ENCODE measurements at regions not wholly inside any gene's neighbourhood (a gene's known extent, or its start where the extent isn't known, plus 50 kb on each side); places are given as distances from the start of the nearest gene placed in this dataset.

DNA sequence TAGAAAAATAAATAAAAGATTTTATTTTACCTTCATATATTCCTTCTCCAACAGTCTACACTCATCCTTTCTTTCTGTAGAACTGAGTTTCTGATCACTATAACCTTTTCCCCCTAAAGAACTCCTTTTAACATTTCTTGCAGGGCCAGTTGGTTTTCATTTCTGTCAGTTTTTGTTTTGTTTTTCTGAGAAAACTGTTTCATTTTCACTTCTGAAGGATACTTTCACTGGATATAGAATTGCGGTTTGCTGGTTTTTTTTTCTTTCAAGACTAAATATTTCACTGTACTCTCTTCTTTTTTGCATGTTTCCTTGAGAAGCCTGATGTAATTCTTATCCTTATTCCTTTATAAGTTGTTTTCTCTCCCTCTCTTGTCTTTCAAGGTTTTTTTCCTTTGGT, 90.4 kb upstream of the EOLA2 start:
- H3K36me3 ChIP-seq (ENCODE audit: control insufficient read depth in 3 of 3, insufficient read depth in 2 of 3, low read depth in 1 of 3, low read length in 3 of 3) = no peaks in the 10 kb centered on the region
- no peak overlapping the region for H3K4me3 ChIP-seq (ENCODE audit: low read depth in 1 of 3, low read length in 3 of 3)
- 28 to 40% (median 30%) methylated on average over 1 of the region's 1 CpG for WGBS, 3 donors
- no peak for FAIRE-seq
- DNase-seq = no peak
- no peaks in the 10 kb centered on the region for H3K27me3 ChIP-seq (ENCODE audit: control insufficient read depth in 3 of 3, insufficient read depth in 3 of 3, low read length in 3 of 3)
- no peak overlapping the region for H3K27ac ChIP-seq (ENCODE audit: low read depth in 1 of 3, low read length in 2 of 3)
- no peaks in the 10 kb centered on the region for H3K9me3 ChIP-seq (ENCODE audit: control insufficient read depth in 2 of 2, insufficient read depth in 1 of 2, low read depth in 1 of 2, low read length in 1 of 2)
- no peaks in the 10 kb centered on the region for H3K4me1 ChIP-seq (ENCODE audit: control insufficient read depth in 3 of 3, insufficient read depth in 2 of 3, low read depth in 1 of 3, low read length in 2 of 3)

DNA sequence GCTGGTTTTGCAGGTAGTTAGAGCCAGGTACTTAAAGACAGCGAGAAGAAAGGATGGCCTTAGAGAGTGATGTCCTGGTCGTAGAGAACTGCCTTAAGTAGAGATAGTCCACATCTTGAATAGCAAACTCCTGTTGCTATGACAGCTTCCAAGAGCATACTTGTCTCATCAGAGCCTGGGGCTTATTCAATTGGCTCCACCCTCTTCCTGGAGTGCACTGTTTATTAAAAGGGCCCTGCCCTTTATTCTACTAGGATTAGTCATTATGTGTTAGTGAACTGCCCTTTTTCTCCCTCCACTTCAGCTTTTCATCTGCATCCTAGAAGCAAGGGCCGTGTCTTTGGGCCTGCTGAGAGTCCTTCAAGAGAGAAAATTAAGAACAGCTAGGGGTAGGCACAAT, 94.5 kb upstream of the EOLA2 start:
- Histone ChIP-seq H3K27ac (ENCODE audit: low read depth in 1 of 3, low read length in 2 of 3) (no peak overlapping the region), H3K4me1 (ENCODE audit: control insufficient read depth in 3 of 3, insufficient read depth in 2 of 3, low read depth in 1 of 3, low read length in 2 of 3) (no peaks in the 10 kb centered on the region), H3K4me3 (ENCODE audit: low read depth in 1 of 3, low read length in 3 of 3) (no peak overlapping the region), H3K36me3 (ENCODE audit: control insufficient read depth in 3 of 3, insufficient read depth in 2 of 3, low read depth in 1 of 3, low read length in 3 of 3) (no peaks in the 10 kb centered on the region), H3K9me3 (ENCODE audit: control insufficient read depth in 2 of 2, insufficient read depth in 1 of 2, low read depth in 1 of 2, low read length in 1 of 2) (no peaks in the 10 kb centered on the region), H3K27me3 (ENCODE audit: control insufficient read depth in 3 of 3, insufficient read depth in 3 of 3, low read length in 3 of 3) (no peaks in the 10 kb centered on the region)
- peak; percentile 31 to 55 for DNase-seq
- FAIRE-seq = no peak
- WGBS, 3 donors = 37 to 54% (median 46%) methylated on average over 3 of the region's 3 CpGs

DNA sequence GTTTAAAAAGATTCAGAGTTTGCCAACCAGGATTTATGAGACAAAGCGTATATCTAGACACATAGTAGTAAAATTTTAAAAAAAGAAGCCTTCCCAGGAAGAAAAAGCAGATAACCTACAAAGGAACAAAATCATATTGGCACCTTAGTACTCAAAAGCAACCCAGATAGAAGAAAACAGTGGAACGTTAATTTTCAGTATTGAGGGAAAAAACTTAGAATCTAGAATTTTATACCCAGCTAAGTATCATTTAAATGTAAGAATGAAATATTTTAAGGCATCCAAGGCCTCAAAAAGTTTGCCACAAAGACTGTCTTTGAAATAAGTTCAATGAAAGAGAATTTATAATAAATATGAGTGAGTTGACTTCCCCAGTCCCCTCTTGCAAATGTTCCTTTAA, 96.5 kb upstream of the EOLA2 start:
- no peak for FAIRE-seq
- H3K36me3 ChIP-seq (ENCODE audit: control insufficient read depth in 3 of 3, insufficient read depth in 2 of 3, low read depth in 1 of 3, low read length in 3 of 3) = no peaks in the 10 kb centered on the region

DNA sequence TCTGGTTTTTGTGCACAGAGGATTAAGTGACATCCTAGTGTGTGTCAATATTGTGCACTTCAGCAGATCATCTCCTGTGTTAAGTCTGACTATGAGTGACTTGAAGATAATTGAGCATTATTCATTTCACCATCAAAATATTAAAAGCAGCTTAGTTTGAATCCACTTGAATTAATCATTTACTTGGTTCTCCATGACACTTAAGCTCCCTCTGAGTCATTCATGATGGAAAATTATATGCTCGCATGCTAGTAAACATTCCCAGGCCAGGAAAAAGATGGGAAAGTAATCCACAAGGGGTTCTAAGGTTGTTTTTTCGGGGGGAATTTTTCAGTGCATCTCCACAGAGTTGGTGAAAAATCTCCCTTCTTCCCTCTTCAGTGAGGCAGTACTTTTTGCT, 97.2 kb upstream of the EOLA2 start:
- Histone ChIP-seq H3K27ac (ENCODE audit: low read depth in 1 of 3, low read length in 2 of 3) (no peak overlapping the region), H3K27me3 (ENCODE audit: control insufficient read depth in 3 of 3, insufficient read depth in 3 of 3, low read length in 3 of 3) (no peaks in the 10 kb centered on the region), H3K4me3 (ENCODE audit: low read depth in 1 of 3, low read length in 3 of 3) (no peak overlapping the region), H3K9me3 (ENCODE audit: control insufficient read depth in 2 of 2, insufficient read depth in 1 of 2, low read depth in 1 of 2, low read length in 1 of 2) (no peaks in the 10 kb centered on the region), H3K4me1 (ENCODE audit: control insufficient read depth in 3 of 3, insufficient read depth in 2 of 3, low read depth in 1 of 3, low read length in 2 of 3) (no peaks in the 10 kb centered on the region), H3K36me3 (ENCODE audit: control insufficient read depth in 3 of 3, insufficient read depth in 2 of 3, low read depth in 1 of 3, low read length in 3 of 3) (no peaks in the 10 kb centered on the region)
- FAIRE-seq (no peak), DNase-seq (peak in 1 of 2 donors; percentile 3)
- WGBS, 3 donors = 11 to 54% (median 24%) methylated on average over 2 of the region's 2 CpGs

More for the DNA sequence above, 96.5 kb upstream of the EOLA2 start:
- DNase-seq = no peak
- no peak overlapping the region for H3K4me3 ChIP-seq (ENCODE audit: low read depth in 1 of 3, low read length in 3 of 3)
- no peaks in the 10 kb centered on the region for H3K27me3 ChIP-seq (ENCODE audit: control insufficient read depth in 3 of 3, insufficient read depth in 3 of 3, low read length in 3 of 3)
- WGBS, 3 donors = 84 to 96% (median 88%) methylated on average over 2 of the region's 2 CpGs
- H3K27ac ChIP-seq (ENCODE audit: low read depth in 1 of 3, low read length in 2 of 3) = no peak overlapping the region
- H3K9me3 ChIP-seq (ENCODE audit: control insufficient read depth in 2 of 2, insufficient read depth in 1 of 2, low read depth in 1 of 2, low read length in 1 of 2) = no peaks in the 10 kb centered on the region
- no peaks in the 10 kb centered on the region for H3K4me1 ChIP-seq (ENCODE audit: control insufficient read depth in 3 of 3, insufficient read depth in 2 of 3, low read depth in 1 of 3, low read length in 2 of 3)

DNA sequence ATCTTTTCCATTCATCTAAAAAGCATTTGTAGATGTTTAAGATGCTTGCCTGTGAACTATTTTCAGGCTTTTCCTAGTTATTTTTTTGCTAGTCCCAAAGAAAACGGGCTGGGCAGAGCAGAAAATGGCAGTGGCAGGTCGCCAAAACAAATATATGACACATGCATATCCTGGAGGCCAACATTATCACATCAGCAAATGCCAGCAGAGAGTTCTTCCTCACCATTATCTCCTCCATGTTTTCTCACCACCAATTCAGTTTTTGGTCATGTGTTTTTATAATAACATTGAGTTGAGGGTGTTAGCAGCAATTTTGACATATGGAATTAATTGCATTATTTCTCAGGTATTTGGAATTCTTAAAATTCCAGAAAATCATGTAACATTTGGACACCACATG, 97.9 kb upstream of the EOLA2 start:
- H3K9me3 ChIP-seq (ENCODE audit: control insufficient read depth in 2 of 2, insufficient read depth in 1 of 2, low read depth in 1 of 2, low read length in 1 of 2) = no peaks in the 10 kb centered on the region
- 3 to 31% (median 17%) methylated on average over 2 of the region's 2 CpGs for WGBS, 3 donors
- DNase-seq (peak; percentile 11 to 15), FAIRE-seq (no peak)
- no peaks in the 10 kb centered on the region for H3K36me3 ChIP-seq (ENCODE audit: control insufficient read depth in 3 of 3, insufficient read depth in 2 of 3, low read depth in 1 of 3, low read length in 3 of 3)
- H3K4me3 ChIP-seq (ENCODE audit: low read depth in 1 of 3, low read length in 3 of 3) = no peak overlapping the region
- no peaks in the 10 kb centered on the region for H3K4me1 ChIP-seq (ENCODE audit: control insufficient read depth in 3 of 3, insufficient read depth in 2 of 3, low read depth in 1 of 3, low read length in 2 of 3)
- H3K27ac ChIP-seq (ENCODE audit: low read depth in 1 of 3, low read length in 2 of 3) = no peak overlapping the region
- H3K27me3 ChIP-seq (ENCODE audit: control insufficient read depth in 3 of 3, insufficient read depth in 3 of 3, low read length in 3 of 3) = no peaks in the 10 kb centered on the region

DNA sequence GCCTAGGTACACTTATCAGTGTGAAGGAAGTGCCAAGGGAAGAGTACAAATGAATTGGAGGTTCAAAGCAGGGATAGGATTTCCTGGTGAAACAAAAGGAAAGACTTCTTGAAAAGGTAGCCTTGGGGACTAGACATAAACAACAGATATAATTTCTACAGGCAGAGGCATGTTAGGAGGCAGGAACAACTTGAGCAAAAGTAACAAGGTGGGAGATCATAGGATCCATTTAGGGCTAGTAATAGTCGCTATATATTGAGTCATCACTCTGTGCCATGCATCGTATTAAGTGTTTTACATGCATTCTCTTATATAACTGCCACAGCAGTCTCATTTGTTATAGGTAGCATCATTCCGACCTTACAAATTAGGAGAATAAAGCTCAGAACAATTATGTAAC, 98.3 kb upstream of the EOLA2 start:
- FAIRE-seq = no peak
- no peak for DNase-seq
- no peak overlapping the region for H3K27ac ChIP-seq (ENCODE audit: low read depth in 1 of 3, low read length in 2 of 3)
- no peaks in the 10 kb centered on the region for H3K27me3 ChIP-seq (ENCODE audit: control insufficient read depth in 3 of 3, insufficient read depth in 3 of 3, low read length in 3 of 3)
- no peak overlapping the region for H3K4me3 ChIP-seq (ENCODE audit: low read depth in 1 of 3, low read length in 3 of 3)
- no peaks in the 10 kb centered on the region for H3K36me3 ChIP-seq (ENCODE audit: control insufficient read depth in 3 of 3, insufficient read depth in 2 of 3, low read depth in 1 of 3, low read length in 3 of 3)
- WGBS, 3 donors = 66 to 91% (median 78%) methylated on average over 3 of the region's 3 CpGs
- no peaks in the 10 kb centered on the region for H3K9me3 ChIP-seq (ENCODE audit: control insufficient read depth in 2 of 2, insufficient read depth in 1 of 2, low read depth in 1 of 2, low read length in 1 of 2)
- no peaks in the 10 kb centered on the region for H3K4me1 ChIP-seq (ENCODE audit: control insufficient read depth in 3 of 3, insufficient read depth in 2 of 3, low read depth in 1 of 3, low read length in 2 of 3)

DNA sequence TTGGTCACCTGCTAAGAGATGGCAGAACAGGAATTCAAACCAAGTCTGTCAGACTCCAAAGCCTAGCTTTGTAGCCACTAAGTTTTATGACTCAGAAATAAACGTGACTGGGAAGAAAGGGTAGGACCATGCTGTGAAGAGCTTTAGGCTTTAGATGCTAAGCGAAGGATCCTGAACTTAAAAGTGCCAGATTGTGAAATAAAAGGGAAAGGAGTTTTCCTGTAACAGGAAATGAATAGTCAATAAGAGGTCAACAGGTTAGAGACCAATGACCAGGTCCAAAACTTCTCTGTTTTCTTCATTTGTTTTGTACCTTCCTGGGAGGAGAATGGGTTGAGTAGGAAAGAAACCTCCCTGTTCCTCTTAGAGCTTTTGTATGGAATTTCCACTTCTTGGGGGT, 98.8 kb upstream of the EOLA2 start:
- no peaks in the 10 kb centered on the region for H3K27me3 ChIP-seq (ENCODE audit: control insufficient read depth in 3 of 3, insufficient read depth in 3 of 3, low read length in 3 of 3)
- H3K36me3 ChIP-seq (ENCODE audit: control insufficient read depth in 3 of 3, insufficient read depth in 2 of 3, low read depth in 1 of 3, low read length in 3 of 3) = no peaks in the 10 kb centered on the region

DNA sequence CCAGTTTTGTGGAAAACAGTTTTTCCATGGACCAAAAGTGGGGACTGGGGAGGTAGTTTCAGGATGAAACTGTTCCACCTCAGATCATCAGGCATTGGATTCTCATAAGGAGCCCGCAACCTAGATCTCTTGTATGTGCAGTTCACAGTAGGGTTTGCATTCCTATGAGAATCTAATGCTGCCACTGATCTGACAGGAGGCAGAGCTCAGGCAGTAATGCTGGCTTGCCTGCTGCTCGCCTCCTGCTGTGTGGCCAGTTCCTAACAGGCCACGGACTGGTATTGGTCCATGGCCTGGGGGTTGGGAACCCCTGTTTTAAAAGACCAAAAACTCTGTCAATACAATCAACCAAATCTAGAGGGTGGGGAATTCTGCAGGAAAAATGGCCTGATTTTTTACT, 100.0 kb upstream of the EOLA2 start:
- no peak for FAIRE-seq
- WGBS, 3 donors = 74 to 83% (median 79%) methylated on average over 3 of the region's 3 CpGs
- no peak overlapping the region for H3K27ac ChIP-seq (ENCODE audit: low read depth in 1 of 3, low read length in 2 of 3)
- no peaks in the 10 kb centered on the region for H3K9me3 ChIP-seq (ENCODE audit: control insufficient read depth in 2 of 2, insufficient read depth in 1 of 2, low read depth in 1 of 2, low read length in 1 of 2)
- H3K4me1 ChIP-seq (ENCODE audit: control insufficient read depth in 3 of 3, insufficient read depth in 2 of 3, low read depth in 1 of 3, low read length in 2 of 3) = no peaks in the 10 kb centered on the region
- no peaks in the 10 kb centered on the region for H3K27me3 ChIP-seq (ENCODE audit: control insufficient read depth in 3 of 3, insufficient read depth in 3 of 3, low read length in 3 of 3)
- no peaks in the 10 kb centered on the region for H3K36me3 ChIP-seq (ENCODE audit: control insufficient read depth in 3 of 3, insufficient read depth in 2 of 3, low read depth in 1 of 3, low read length in 3 of 3)
- H3K4me3 ChIP-seq (ENCODE audit: low read depth in 1 of 3, low read length in 3 of 3) = no peak overlapping the region
- no peak for DNase-seq

More for the DNA sequence above, 98.8 kb upstream of the EOLA2 start:
- FAIRE-seq (no peak), DNase-seq (no peak)
- no peaks in the 10 kb centered on the region for H3K4me1 ChIP-seq (ENCODE audit: control insufficient read depth in 3 of 3, insufficient read depth in 2 of 3, low read depth in 1 of 3, low read length in 2 of 3)
- no peak overlapping the region for H3K27ac ChIP-seq (ENCODE audit: low read depth in 1 of 3, low read length in 2 of 3)
- no peaks in the 10 kb centered on the region for H3K9me3 ChIP-seq (ENCODE audit: control insufficient read depth in 2 of 2, insufficient read depth in 1 of 2, low read depth in 1 of 2, low read length in 1 of 2)
- H3K4me3 ChIP-seq (ENCODE audit: low read depth in 1 of 3, low read length in 3 of 3) = no peak overlapping the region
- WGBS, 3 donors = 38 to 56% (median 53%) methylated on average over 2 of the region's 2 CpGs

DNA sequence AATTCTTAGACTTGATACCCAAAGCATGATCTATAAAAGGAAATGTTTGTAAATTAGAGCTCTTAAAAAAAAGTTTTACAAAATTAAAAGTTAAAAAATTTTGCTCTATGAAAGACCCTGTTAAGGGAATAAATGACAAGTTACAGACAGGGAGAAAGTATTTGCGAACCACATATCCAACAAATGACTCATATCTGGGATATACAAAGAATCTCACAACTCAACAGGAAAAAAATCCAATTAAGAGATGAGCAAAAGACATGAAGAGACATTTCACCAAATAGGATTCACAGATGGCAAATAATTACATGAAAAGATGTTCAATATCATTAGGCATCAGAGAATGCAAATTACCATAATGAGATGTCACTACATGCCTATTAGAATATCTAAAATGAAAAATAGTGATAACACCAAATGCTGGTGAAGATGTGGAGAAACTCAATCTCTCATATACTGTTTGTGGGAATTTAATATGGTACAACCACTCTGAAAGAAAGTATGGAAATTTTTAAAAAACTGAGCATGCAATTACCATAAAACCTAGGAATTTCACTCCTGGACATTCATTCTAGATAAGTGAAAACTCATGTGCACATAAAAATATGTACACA, 100.8 kb upstream of the EOLA2 start:
- DNase-seq = no peak
- FAIRE-seq = no peak
- H3K4me1 ChIP-seq (ENCODE audit: control insufficient read depth in 3 of 3, insufficient read depth in 2 of 3, low read depth in 1 of 3, low read length in 2 of 3) = no peaks in the 10 kb centered on the region
- H3K4me3 ChIP-seq (ENCODE audit: low read depth in 1 of 3, low read length in 3 of 3) = no peak overlapping the region
- H3K27ac ChIP-seq (ENCODE audit: low read depth in 1 of 3, low read length in 2 of 3) = no peak overlapping the region
- no peaks in the 10 kb centered on the region for H3K27me3 ChIP-seq (ENCODE audit: control insufficient read depth in 3 of 3, insufficient read depth in 3 of 3, low read length in 3 of 3)
- 79 to 92% (median 79%) methylated on average over 1 of the region's 1 CpG for WGBS, 3 donors
- no peaks in the 10 kb centered on the region for H3K36me3 ChIP-seq (ENCODE audit: control insufficient read depth in 3 of 3, insufficient read depth in 2 of 3, low read depth in 1 of 3, low read length in 3 of 3)
- no peaks in the 10 kb centered on the region for H3K9me3 ChIP-seq (ENCODE audit: control insufficient read depth in 2 of 2, insufficient read depth in 1 of 2, low read depth in 1 of 2, low read length in 1 of 2)

All from small intestine (tissue), 7 donors.